GM11168 (cell line): ENCODE measurements at regions not wholly inside any gene's neighbourhood (a gene's known extent, or its start where the extent isn't known, plus 50 kb on each side); places are given as distances from the start of the nearest gene placed in this dataset.

Source experiments
- in situ Hi-C: fragments of 300-500 bp; cut with MboI; formaldehyde crosslinking; loops from one replicate; pipeline ENCODE4 v1.12.0; 2022; ENCODE audit warnings: low sequenced_read_pairs; ENCODE audit not compliant: unreplicated experiment

GRCh38 chr13:75938811-75939560 is 302.9 kb downstream of the LMO7 start:
- in situ Hi-C loops, result no loop called here

GRCh38 chr13:75936791-75937190 is 300.7 kb downstream of the LMO7 start:
- in situ Hi-C loops, result no loop called here

GRCh38 chr13:75935805-75936204 is 299.7 kb downstream of the LMO7 start:
- in situ Hi-C loops, result no loop called here

GRCh38 chr13:75934889-75935288 is 298.8 kb downstream of the LMO7 start:
- in situ Hi-C loops, result no loop called here

- in situ Hi-C loops, result no loop called here
Observed at GRCh38 chr13:75932636-75933035, 296.5 kb downstream of the LMO7 start.

- in situ Hi-C loops, result no loop called here
Observed at GRCh38 chr13:75931116-75931515, 295.0 kb downstream of the LMO7 start.

- in situ Hi-C loops, result no loop called here
Observed at GRCh38 chr13:75929076-75929475, 292.9 kb downstream of the LMO7 start.

- in situ Hi-C loops, result no loop called here
Observed at GRCh38 chr13:75927183-75927669, 291.1 kb downstream of the LMO7 start.

- in situ Hi-C loops, result no loop called here
Observed at GRCh38 chr13:75920536-75920935, 284.4 kb downstream of the LMO7 start.

GRCh38 chr13:75919660-75920199 is 283.6 kb downstream of the LMO7 start:
- in situ Hi-C loops, result no loop called here

GRCh38 chr13:75915066-75915465 is 278.9 kb downstream of the LMO7 start:
- in situ Hi-C loops, result no loop called here

GRCh38 chr13:75913925-75914324 is 277.8 kb downstream of the LMO7 start:
- in situ Hi-C loops, result no loop called here

- in situ Hi-C loops, result no loop called here
Observed at GRCh38 chr13:75910591-75910990, 274.5 kb downstream of the LMO7 start.
